ENCODE measurements at regions not wholly inside any gene's neighbourhood (a gene's known extent, or its start where the extent isn't known, plus 50 kb on each side); places are given as distances from the start of the nearest gene placed in this dataset.

GRCh38 chr9:75541734-75542133 is 348.7 kb upstream of the PCSK5 start:
- H3K4me1 ChIP-seq (ENCODE audit: control insufficient read depth in 1 of 2, insufficient read depth in 2 of 2, low read length in 2 of 2): peaks cover 3 to 11% of the 10 kb centered on the region in 2 experiments
- H3K14ac ChIP-seq (ENCODE audit: low read length): no peak overlapping the region
- H3K18ac ChIP-seq (ENCODE audit: low read length): no peak overlapping the region
- H3K27ac ChIP-seq (ENCODE audit: low read depth, low read length): no peak overlapping the region
- DNase-seq: no peak
- H4K91ac ChIP-seq (ENCODE audit: low read depth, low read length): no peak overlapping the region
- H3K79me1 ChIP-seq (ENCODE audit: low read length): no peaks in the 10 kb centered on the region
- no peak overlapping the region for H3K4me3 ChIP-seq (ENCODE audit: low read depth, low read length)
- H3K9ac ChIP-seq (ENCODE audit: low read length): no peak overlapping the region
- no peak overlapping the region for H4K12ac ChIP-seq (ENCODE audit: low read depth, low read length)
- no peak overlapping the region for H2AFZ ChIP-seq (ENCODE audit: insufficient read depth, low read length, poor library complexity)
- H2BK120ac ChIP-seq (ENCODE audit: insufficient read depth, low read length, poor library complexity): no peak overlapping the region
- H3K4ac ChIP-seq (ENCODE audit: low read depth, low read length): no peak overlapping the region
- no peaks in the 10 kb centered on the region for H3K27me3 ChIP-seq (ENCODE audit: insufficient read depth, low read length)
- H3K4me2 ChIP-seq (ENCODE audit: low read length): no peak overlapping the region
- no peaks in the 10 kb centered on the region for H3K9me3 ChIP-seq (ENCODE audit: insufficient read depth, low read depth, low read length)
- no peaks in the 10 kb centered on the region for H3K79me2 ChIP-seq (ENCODE audit: control insufficient read depth, insufficient read depth, low read length, poor library complexity)
- no peak overlapping the region for H4K8ac ChIP-seq (ENCODE audit: low read depth, low read length)
- no peak overlapping the region for H2AK5ac ChIP-seq (ENCODE audit: low read length)
- H2BK12ac ChIP-seq (ENCODE audit: low read length): no peak overlapping the region
- H3K23ac ChIP-seq (ENCODE audit: low read length): no peak overlapping the region
- no peaks in the 10 kb centered on the region for H3K36me3 ChIP-seq (ENCODE audit: control insufficient read depth in 1 of 2, insufficient read depth in 2 of 2, low read length in 2 of 2)
- H2BK5ac ChIP-seq (ENCODE audit: low read depth, low read length, poor library complexity): no peak overlapping the region
- WGBS (ENCODE audit: extremely low coverage, insufficient coverage, insufficient read length): no CpG with 5 or more reads among the region's 1 CpG

DNA sequence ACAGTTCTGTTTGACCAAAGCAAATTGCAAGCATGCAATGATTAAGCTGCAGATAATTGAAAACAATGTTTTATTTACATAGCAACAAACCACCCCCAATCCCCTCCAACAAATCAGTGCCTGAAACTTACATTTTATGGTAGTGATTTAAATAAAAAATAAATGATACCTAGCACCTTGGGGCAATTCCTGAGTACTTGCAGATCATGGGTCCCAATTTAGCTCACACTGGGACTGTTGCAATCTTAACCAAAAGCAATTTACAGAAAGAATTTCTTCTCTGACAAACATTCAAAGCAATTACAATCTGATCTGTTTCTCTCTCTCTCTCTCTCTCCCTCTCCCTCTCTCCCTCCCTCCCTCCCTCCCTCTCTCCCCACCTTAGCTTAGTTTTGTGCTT is 345.7 kb upstream of the PCSK5 start:
- H2AK5ac ChIP-seq (ENCODE audit: low read length): no peak overlapping the region
- no peak overlapping the region for H3K4me2 ChIP-seq (ENCODE audit: low read length)
- H3K27me3 ChIP-seq (ENCODE audit: insufficient read depth, low read length): no peaks in the 10 kb centered on the region
- no peaks in the 10 kb centered on the region for H3K36me3 ChIP-seq (ENCODE audit: control insufficient read depth in 1 of 2, insufficient read depth in 2 of 2, low read length in 2 of 2)
- no peak overlapping the region for H3K18ac ChIP-seq (ENCODE audit: low read length)
- H2BK12ac ChIP-seq (ENCODE audit: low read length): no peak overlapping the region
- H3K9ac ChIP-seq (ENCODE audit: low read length): no peak overlapping the region
- no peak overlapping the region for H2BK5ac ChIP-seq (ENCODE audit: low read depth, low read length, poor library complexity)
- no peak overlapping the region for H3K27ac ChIP-seq (ENCODE audit: low read depth, low read length)
- H4K8ac ChIP-seq (ENCODE audit: low read depth, low read length): no peak overlapping the region
- no peaks in the 10 kb centered on the region for H3K79me2 ChIP-seq (ENCODE audit: control insufficient read depth, insufficient read depth, low read length, poor library complexity)
- peaks cover 3 to 11% of the 10 kb centered on the region in 2 experiments for H3K4me1 ChIP-seq (ENCODE audit: control insufficient read depth in 1 of 2, insufficient read depth in 2 of 2, low read length in 2 of 2)
- no peak for DNase-seq
- H4K91ac ChIP-seq (ENCODE audit: low read depth, low read length): no peak overlapping the region
- H3K14ac ChIP-seq (ENCODE audit: low read length): no peak overlapping the region
- H2AFZ ChIP-seq (ENCODE audit: insufficient read depth, low read length, poor library complexity): no peak overlapping the region
- no peak overlapping the region for H3K4me3 ChIP-seq (ENCODE audit: low read depth, low read length)
- H2BK120ac ChIP-seq (ENCODE audit: insufficient read depth, low read length, poor library complexity): no peak overlapping the region
- H3K23ac ChIP-seq (ENCODE audit: low read length): no peak overlapping the region
- no peak overlapping the region for H3K4ac ChIP-seq (ENCODE audit: low read depth, low read length)
- H3K9me3 ChIP-seq (ENCODE audit: insufficient read depth, low read depth, low read length): no peaks in the 10 kb centered on the region
- no peak overlapping the region for H4K12ac ChIP-seq (ENCODE audit: low read depth, low read length)
- no peaks in the 10 kb centered on the region for H3K79me1 ChIP-seq (ENCODE audit: low read length)

GRCh38 chr9:75545287-75545686 is 345.2 kb upstream of the PCSK5 start:
- Histone ChIP-seq H3K4me3 (ENCODE audit: low read depth, low read length) (no peak overlapping the region), H4K8ac (ENCODE audit: low read depth, low read length) (no peak overlapping the region), H2AFZ (ENCODE audit: insufficient read depth, low read length, poor library complexity) (no peak overlapping the region), H3K27me3 (ENCODE audit: insufficient read depth, low read length) (no peaks in the 10 kb centered on the region), H3K79me2 (ENCODE audit: control insufficient read depth, insufficient read depth, low read length, poor library complexity) (no peaks in the 10 kb centered on the region), H4K91ac (ENCODE audit: low read depth, low read length) (no peak overlapping the region), H3K18ac (ENCODE audit: low read length) (no peak overlapping the region), H3K4me1 (ENCODE audit: control insufficient read depth in 1 of 2, insufficient read depth in 2 of 2, low read length in 2 of 2) (peaks cover 3 to 11% of the 10 kb centered on the region in 2 experiments), H2BK12ac (ENCODE audit: low read length) (no peak overlapping the region), H3K23ac (ENCODE audit: low read length) (no peak overlapping the region), H3K36me3 (ENCODE audit: control insufficient read depth in 1 of 2, insufficient read depth in 2 of 2, low read length in 2 of 2) (no peaks in the 10 kb centered on the region), H3K79me1 (ENCODE audit: low read length) (no peaks in the 10 kb centered on the region), H4K12ac (ENCODE audit: low read depth, low read length) (no peak overlapping the region), H3K14ac (ENCODE audit: low read length) (no peak overlapping the region), H2AK5ac (ENCODE audit: low read length) (no peak overlapping the region), H3K9ac (ENCODE audit: low read length) (no peak overlapping the region), H3K27ac (ENCODE audit: low read depth, low read length) (no peak overlapping the region), H2BK120ac (ENCODE audit: insufficient read depth, low read length, poor library complexity) (no peak overlapping the region), H3K4me2 (ENCODE audit: low read length) (no peak overlapping the region), H3K4ac (ENCODE audit: low read depth, low read length) (no peak overlapping the region), H2BK5ac (ENCODE audit: low read depth, low read length, poor library complexity) (no peak overlapping the region), H3K9me3 (ENCODE audit: insufficient read depth, low read depth, low read length) (no peaks in the 10 kb centered on the region)
- DNase-seq: no peak
- WGBS (ENCODE audit: extremely low coverage, insufficient coverage, insufficient read length): no CpG with 5 or more reads among the region's 3 CpGs

DNA sequence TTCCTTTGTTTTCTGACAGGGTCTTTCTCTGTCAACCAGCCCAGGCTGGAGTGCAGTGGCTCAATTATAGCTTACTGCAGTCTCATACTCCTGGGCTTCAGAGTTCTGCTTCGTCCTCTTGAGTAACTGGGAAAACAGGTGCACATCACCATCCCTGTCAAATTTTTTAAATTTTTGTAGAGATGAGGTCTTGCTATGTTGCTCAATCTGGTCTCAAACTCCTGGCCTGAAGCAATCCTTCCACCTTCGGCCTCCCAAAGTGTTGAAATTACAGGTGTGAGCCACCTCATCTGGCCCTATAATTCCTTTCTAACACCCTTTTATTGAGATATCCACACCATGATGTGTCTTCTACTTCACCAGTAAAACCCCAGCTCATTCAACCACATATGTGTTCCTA is 341.6 kb upstream of the PCSK5 start:
- Histone ChIP-seq H2BK12ac (ENCODE audit: low read length) (no peak overlapping the region), H3K9me3 (ENCODE audit: insufficient read depth, low read depth, low read length) (no peaks in the 10 kb centered on the region), H3K79me2 (ENCODE audit: control insufficient read depth, insufficient read depth, low read length, poor library complexity) (no peaks in the 10 kb centered on the region), H4K8ac (ENCODE audit: low read depth, low read length) (no peak overlapping the region), H2BK5ac (ENCODE audit: low read depth, low read length, poor library complexity) (no peak overlapping the region), H3K4me2 (ENCODE audit: low read length) (no peak overlapping the region), H3K36me3 (ENCODE audit: control insufficient read depth in 1 of 2, insufficient read depth in 2 of 2, low read length in 2 of 2) (no peaks in the 10 kb centered on the region), H3K27me3 (ENCODE audit: insufficient read depth, low read length) (no peaks in the 10 kb centered on the region), H3K4ac (ENCODE audit: low read depth, low read length) (no peak overlapping the region), H3K18ac (ENCODE audit: low read length) (no peak overlapping the region), H3K23ac (ENCODE audit: low read length) (no peak overlapping the region), H3K14ac (ENCODE audit: low read length) (no peak overlapping the region), H3K9ac (ENCODE audit: low read length) (no peak overlapping the region), H3K4me3 (ENCODE audit: low read depth, low read length) (no peak overlapping the region), H4K12ac (ENCODE audit: low read depth, low read length) (no peak overlapping the region), H2AFZ (ENCODE audit: insufficient read depth, low read length, poor library complexity) (no peak overlapping the region), H3K27ac (ENCODE audit: low read depth, low read length) (no peak overlapping the region), H3K79me1 (ENCODE audit: low read length) (no peaks in the 10 kb centered on the region), H4K91ac (ENCODE audit: low read depth, low read length) (no peak overlapping the region), H2AK5ac (ENCODE audit: low read length) (no peak overlapping the region), H3K4me1 (ENCODE audit: control insufficient read depth in 1 of 2, insufficient read depth in 2 of 2, low read length in 2 of 2) (peaks cover 3 to 7% of the 10 kb centered on the region in 2 experiments), H2BK120ac (ENCODE audit: insufficient read depth, low read length, poor library complexity) (no peak overlapping the region)
- WGBS (ENCODE audit: extremely low coverage, insufficient coverage, insufficient read length): no CpG with 5 or more reads among the region's 2 CpGs
- DNase-seq: peak; percentile 66 to 91

Data from trophoblast cell (in vitro differentiated cells and primary cell).